Astrocyte of the hippocampus (primary cell): ENCODE measurements at regions not wholly inside any gene's neighbourhood (a gene's known extent, or its start where the extent isn't known, plus 50 kb on each side); places are given as distances from the start of the nearest gene placed in this dataset.
"Not testable (repeated sequence)": the region's sequence is repeated elsewhere in the genome, so short reads cannot be mapped to it uniquely, and the experiment has no call there.

Experiments used
- DNase-seq: peaks from one replicate; pipeline ENCODE4 v3.0.0; 2011; ENCODE audit warnings: low read depth, low spot score

GRCh38 chr13:28607187-28607955, 51.6 kb upstream of the POMP start:
- DNase-seq = no peak

GRCh38 chr13:28606466-28606865, 52.5 kb upstream of the POMP start:
- DNase-seq = no peak

GRCh38 chr13:28605147-28605546, 53.8 kb upstream of the POMP start:
- not testable (repeated sequence) for DNase-seq

- DNase-seq = no peak
These were observed 55.8 kb upstream of the POMP start for GRCh38 chr13:28603043-28603664.

GRCh38 chr13:28602580-28602979, 56.4 kb upstream of the POMP start:
- DNase-seq = no peak

GRCh38 chr13:28601581-28601980, 57.3 kb upstream of the POMP start:
- DNase-seq = no peak

- no peak for DNase-seq
These were observed 61.3 kb upstream of the POMP start for GRCh38 chr13:28597641-28598040.

- DNase-seq = no peak
These were observed 68.5 kb upstream of the POMP start for GRCh38 chr13:28590461-28590860.

GRCh38 chr13:28588296-28588695, 70.6 kb upstream of the POMP start:
- no peak for DNase-seq

- no peak for DNase-seq
These were observed 71.8 kb upstream of the POMP start for GRCh38 chr13:28587174-28587540.

GRCh38 chr13:28586439-28587173, 72.3 kb upstream of the POMP start:
- no peak for DNase-seq

GRCh38 chr13:28585561-28585960, 73.4 kb upstream of the POMP start:
- DNase-seq = no peak

- DNase-seq = peak; percentile 28
These were observed 74.0 kb upstream of the POMP start for GRCh38 chr13:28584873-28585381.

- no peak for DNase-seq
These were observed 75.3 kb upstream of the POMP start for GRCh38 chr13:28583651-28584091.

- no peak for DNase-seq
These were observed 76.1 kb upstream of the POMP start for GRCh38 chr13:28582892-28583240.

- no peak for DNase-seq
These were observed 76.6 kb upstream of the POMP start for GRCh38 chr13:28582225-28582891.

- DNase-seq = no peak
These were observed 77.5 kb upstream of the POMP start for GRCh38 chr13:28581451-28581850.

- DNase-seq = no peak
These were observed 79.2 kb upstream of the POMP start for GRCh38 chr13:28579736-28580135.

- DNase-seq = no peak
These were observed 79.6 kb upstream of the POMP start for GRCh38 chr13:28579322-28579721.

GRCh38 chr13:28576067-28576466, 81.1 kb upstream of the FLT1 start:
- DNase-seq = no peak

GRCh38 chr13:28575200-28575599, 80.3 kb upstream of the FLT1 start:
- DNase-seq = no peak

- DNase-seq = peak; percentile 84
These were observed 79.8 kb upstream of the FLT1 start for GRCh38 chr13:28574617-28575142.
